GM18520 (cell line): ENCODE measurements at regions not wholly inside any gene's neighbourhood (a gene's known extent, or its start where the extent isn't known, plus 50 kb on each side); places are given as distances from the start of the nearest gene placed in this dataset.

ENCODE experiments used
- ATAC-seq: cut with Tn5 transposase; IDR thresholded peaks from one replicate; pipeline ENCODE4 v1.9.1; 2021; ENCODE audit not compliant: unreplicated experiment

GRCh38 chr11:112731538-112731937, 229.7 kb upstream of the NCAM1 start:
- ATAC-seq, result no peak

- no peak for ATAC-seq
These were observed 229.2 kb upstream of the NCAM1 start for GRCh38 chr11:112732031-112732430.

GRCh38 chr11:112734207-112734606, 227.0 kb upstream of the NCAM1 start:
- no peak for ATAC-seq

- ATAC-seq, result no peak
These were observed 225.8 kb upstream of the NCAM1 start for GRCh38 chr11:112735470-112735869.

GRCh38 chr11:112744041-112744440, 217.2 kb upstream of the NCAM1 start:
- no peak for ATAC-seq

- no peak for ATAC-seq
These were observed 215.2 kb upstream of the NCAM1 start for GRCh38 chr11:112745973-112746372.

- no peak for ATAC-seq
These were observed 213.0 kb upstream of the NCAM1 start for GRCh38 chr11:112748252-112748651.

- no peak for ATAC-seq
These were observed 212.3 kb upstream of the NCAM1 start for GRCh38 chr11:112748713-112749543.

GRCh38 chr11:112751329-112751728, 209.9 kb upstream of the NCAM1 start:
- no peak for ATAC-seq

- no peak for ATAC-seq
These were observed 209.4 kb upstream of the NCAM1 start for GRCh38 chr11:112751772-112752171.

GRCh38 chr11:112752563-112752962, 208.7 kb upstream of the NCAM1 start:
- ATAC-seq, result no peak

- no peak for ATAC-seq
These were observed 207.5 kb upstream of the NCAM1 start for GRCh38 chr11:112753706-112754105.

- no peak for ATAC-seq
These were observed 201.8 kb upstream of the NCAM1 start for GRCh38 chr11:112759418-112759817.

- no peak for ATAC-seq
These were observed 200.7 kb upstream of the NCAM1 start for GRCh38 chr11:112760396-112761059.

GRCh38 chr11:112761911-112762706, 199.1 kb upstream of the NCAM1 start:
- no peak for ATAC-seq

- ATAC-seq, result no peak
These were observed 198.5 kb upstream of the NCAM1 start for GRCh38 chr11:112762707-112763090.

- ATAC-seq, result no peak
These were observed 195.9 kb upstream of the NCAM1 start for GRCh38 chr11:112765337-112765736.

- no peak for ATAC-seq
These were observed 192.1 kb upstream of the NCAM1 start for GRCh38 chr11:112769170-112769569.

- ATAC-seq, result no peak
These were observed 191.6 kb upstream of the NCAM1 start for GRCh38 chr11:112769584-112769983.

GRCh38 chr11:112770033-112770432, 191.2 kb upstream of the NCAM1 start:
- ATAC-seq, result no peak

- no peak for ATAC-seq
These were observed 190.7 kb upstream of the NCAM1 start for GRCh38 chr11:112770487-112770886.

GRCh38 chr11:112771851-112772250, 189.4 kb upstream of the NCAM1 start:
- no peak for ATAC-seq
